GM12878 (cell line): ENCODE measurements at regions not wholly inside any gene's neighbourhood (a gene's known extent, or its start where the extent isn't known, plus 50 kb on each side); places are given as distances from the start of the nearest gene placed in this dataset.

Source experiments
- ATAC-seq: fragments of 200-7000 bp; cut with Tn5 transposase; 3 replicates; pipeline ENCODE4 v1.9.1; 2020; ENCODE audit warnings: mild to moderate bottlenecking, moderate library complexity
- BruUV-seq: library from RNA; stranded (reverse); fragments of 400-500 nt; replicated peaks from 2 replicates; lab custom pipeline; 2021; lab: Mats Ljungman, UMichigan
- CTCF ChIA-PET: fragments of 300-600 bp; sonication (Branson Sonifier 250); formaldehyde crosslinking; extraction: SDS; loops from one replicate; lab custom pipeline; 2021; ENCODE audit warnings: inconsistent platforms; lab: Yijun Ruan, JAX
- POLR2A ChIA-PET: fragments of 350-600 bp; formaldehyde crosslinking; extraction: SDS; loops from one replicate; lab custom pipeline; 2021; ENCODE audit warnings: inconsistent platforms; lab: Charles Lee
- RAD21 ChIA-PET: fragments of 300-600 bp; sonication (Branson Sonifier 250); formaldehyde crosslinking; loops from one replicate; lab custom pipeline; 2023; ENCODE audit warnings: antibody characterized with exemption; ENCODE audit not compliant: unreplicated experiment; lab: Charles Lee
- SMC1A ChIA-PET: fragments of 300-600 bp; sonication (Branson Sonifier 250); formaldehyde crosslinking; loops from one replicate; lab custom pipeline; 2023; ENCODE audit not compliant: unreplicated experiment, uncharacterized antibody; lab: Charles Lee
- DNase-seq: peaks from one replicate; pipeline ENCODE4 v3.0.0-alpha.2; 2011; ENCODE audit warnings: low read depth, low spot score
- FAIRE-seq: peaks from 3 replicates; lab custom pipeline; 2011; peaks lifted over from hg19 to GRCh38; lab: Jason Lieb, UNC
- H2AFZ ChIP-seq: 2 replicates; pipeline ENCODE4 v1.6.0; 2011; ENCODE audit warnings: low read depth, low read length, control low read depth; ENCODE audit not compliant: control insufficient read depth
- H3K27ac ChIP-seq: 2 replicates; pipeline ENCODE4 v1.5.1; 2011; ENCODE audit warnings: control low read depth; ENCODE audit not compliant: control insufficient read depth, insufficient read depth
- H3K27me3 ChIP-seq, 2 experiments: replicated peaks in 1 of 2; 2 replicates each; pipeline versions ENCODE4 v1.6.0 to v1.6.1; 2011; ENCODE audit warnings: low read length in 1 of 2; ENCODE audit not compliant: control insufficient read depth in 2 of 2, insufficient read depth in 2 of 2
- H3K36me3 ChIP-seq, 2 experiments: 2 replicates each; pipeline ENCODE4 v1.5.1; 2011; ENCODE audit warnings: low read length in 1 of 2; ENCODE audit not compliant: control insufficient read depth in 2 of 2, insufficient read depth in 2 of 2
- H3K4me1 ChIP-seq: 2 replicates; pipeline ENCODE4 v1.6.1; 2011; ENCODE audit warnings: mild to moderate bottlenecking, low read length, moderate library complexity, mixed read lengths; ENCODE audit not compliant: control insufficient read depth, insufficient read depth
- H3K4me2 ChIP-seq: 2 replicates; pipeline ENCODE4 v1.6.0; 2011; ENCODE audit warnings: control low read depth; ENCODE audit not compliant: control insufficient read depth, insufficient read depth
- H3K4me3 ChIP-seq: fragments of 200-600 bp; sonication (generic); 2 replicates; pipeline ENCODE4 v1.5.1; 2016
- H3K79me2 ChIP-seq: 2 replicates; pipeline ENCODE4 v1.6.0; 2011; ENCODE audit warnings: low read length; ENCODE audit not compliant: control insufficient read depth, insufficient read depth
- H3K9ac ChIP-seq: 2 replicates; pipeline ENCODE4 v1.8.0; 2011; ENCODE audit warnings: low read length, control low read depth, mixed read lengths; ENCODE audit not compliant: control insufficient read depth, insufficient read depth
- H3K9me3 ChIP-seq: replicated peaks from 3 replicates; pipeline ENCODE4 v1.5.1; 2011; ENCODE audit warnings: mild to moderate bottlenecking, low read length; ENCODE audit not compliant: control insufficient read depth, insufficient read depth
- H4K20me1 ChIP-seq: 2 replicates; pipeline ENCODE4 v1.6.0; 2011; ENCODE audit not compliant: control insufficient read depth, insufficient read depth
- DPF2 ChIP-seq: fragments of 450-650 bp; IDR thresholded peaks from 2 replicates; pipeline ENCODE4 v1.6.1; 2017; ENCODE audit warnings: mild to moderate bottlenecking
- EGR1 ChIP-seq, 2 experiments: IDR thresholded peaks; 1 replicate in 1 of 2; 2 replicates in 1 of 2; pipeline ENCODE4 v1.6.1; 2011 to 2012; ENCODE audit warnings: low read depth in 2 of 2, low read length in 2 of 2, borderline replicate concordance in 1 of 2, mild to moderate bottlenecking in 1 of 2, moderate library complexity in 1 of 2
- HDGF ChIP-seq: fragments of 450-650 bp; IDR thresholded peaks from 2 replicates; pipeline ENCODE4 v1.6.1; 2016; ENCODE audit warnings: antibody characterized with exemption
- MYC ChIP-seq: IDR thresholded peaks from 2 replicates; pipeline ENCODE4 v1.6.1; 2011; ENCODE audit warnings: mild to moderate bottlenecking, low read length, moderate library complexity, inconsistent platforms; ENCODE audit not compliant: insufficient read depth, insufficient replicate concordance, insufficient read length, severe bottlenecking
- PAX8 ChIP-seq: fragments of 450-650 bp; IDR thresholded peaks from 2 replicates; pipeline ENCODE4 v1.6.1; 2017; ENCODE audit warnings: mild to moderate bottlenecking, moderate library complexity
- RBBP5 ChIP-seq: fragments of 200-600 bp; sonication (generic); conservative IDR thresholded peaks from 2 replicates; pipeline ENCODE4 v1.6.1; 2016
- SIN3A ChIP-seq: IDR thresholded peaks from 2 replicates; pipeline ENCODE4 v1.6.1; 2012; ENCODE audit warnings: low read depth, low read length, improper control_type of control experiment
- SMC3 ChIP-seq: IDR thresholded peaks from 2 replicates; pipeline ENCODE4 v1.6.1; 2011; ENCODE audit warnings: low read length, improper control_type of control experiment, borderline replicate concordance
- YY1 ChIP-seq: IDR thresholded peaks from 2 replicates; pipeline ENCODE4 v1.6.1; 2011; ENCODE audit warnings: low read depth, mild to moderate bottlenecking, low read length
- WGBS: methylation state at CpG from one replicate; pipeline ENCODE4 v1.1.6; 2016; ENCODE audit warnings: low lambda C conversion rate; ENCODE audit not compliant: insufficient replicate concordance, insufficient coverage; ENCODE audit errors: missing lambda C conversion rate; 5-methylcytosine and 5-hydroxymethylcytosine counted together
- in situ Hi-C: fragments of 300-500 bp; cut with MboI; formaldehyde crosslinking; loops from 9 replicates; pipeline ENCODE4 v1.14.3; 2018; ENCODE audit warnings: mixed read lengths
- intact Hi-C: fragments of 100-400 bp; cut with micrococcal nuclease; formaldehyde crosslinking; loops from one replicate; pipeline ENCODE4 v1.14.2; 2022; ENCODE audit not compliant: unreplicated experiment
- TF ChIP-seq, protein P1 (sequence below): fragments of 450-650 bp; IDR thresholded peaks from 2 replicates; pipeline ENCODE4 v1.6.1; 2017; ENCODE audit warnings: low read depth, mild to moderate bottlenecking, moderate library complexity

DNA sequence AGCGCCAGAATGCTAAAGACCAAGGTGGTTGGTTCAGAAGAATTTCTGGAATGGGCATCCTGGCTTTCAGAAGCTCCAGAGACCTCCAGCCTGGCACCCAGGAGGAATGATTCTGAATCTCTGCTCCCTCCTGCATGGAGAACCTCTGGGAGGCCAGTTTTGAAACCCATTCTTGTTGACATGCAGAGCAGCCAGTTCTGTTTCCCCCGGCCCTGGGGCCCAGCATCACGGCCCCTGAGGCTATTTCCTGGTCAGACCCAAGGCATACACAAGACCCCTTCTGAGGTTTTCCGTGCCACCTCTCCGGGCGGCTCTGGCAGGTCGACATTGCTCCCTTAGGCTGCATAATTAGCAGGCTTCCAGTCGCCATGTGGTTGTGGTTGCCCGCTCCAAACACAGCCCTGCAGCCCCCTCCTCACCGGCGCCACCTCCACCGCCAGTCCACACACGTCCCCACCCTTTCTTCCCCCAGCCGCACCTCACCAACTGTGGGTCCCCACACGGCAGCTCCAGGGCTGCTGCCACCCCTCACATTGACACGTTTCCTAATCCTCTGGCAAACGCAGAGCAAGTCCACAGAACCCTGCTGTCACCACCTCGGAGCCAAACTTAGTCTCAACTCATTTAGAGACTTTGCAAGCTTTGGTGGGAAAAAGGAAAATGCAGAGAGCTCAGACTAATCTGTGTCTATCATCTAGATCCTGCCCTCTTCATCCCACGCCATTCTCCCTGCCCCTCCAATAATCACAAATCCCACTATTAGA, 367.1 kb downstream of the SOX9 start:
- Histone ChIP-seq H3K9me3 (no peaks in the 10 kb centered on the region; the same call in 2 of the 3 replicates), H3K4me1 (no peaks in the 10 kb centered on the region), H3K4me3 (no peak overlapping the region), H4K20me1 (no peaks in the 10 kb centered on the region), H2AFZ (no peak overlapping the region), H3K27ac (no peak overlapping the region), H3K36me3 (no peaks in the 10 kb centered on the region), H3K27me3 (no peaks in the 10 kb centered on the region), H3K79me2 (no peaks in the 10 kb centered on the region), H3K9ac (no peak overlapping the region), H3K4me2 (no peak overlapping the region)
- DNase-seq (no peak), ATAC-seq (no peak), FAIRE-seq (no peak)
- no peak for TF ChIP-seq PAX8
- no peak for TF ChIP-seq SIN3A
- ChIA-PET POLR2A (interaction anchor here (0.6 to 2.8 kb wide), 4 partner anchors 8 to 99 kb away, joined by 4 to 10 read pairs (median 4); no protein-coding TSS in a partner anchor), SMC1A (interaction anchor here (1.7 to 5.7 kb wide), 3 partner anchors 10 to 22 kb away, joined by 5 to 30 read pairs (median 19); no protein-coding TSS in a partner anchor), CTCF (interaction anchor here (0.9 to 2.4 kb wide), 4 partner anchors 10 to 20 kb away, joined by 4 to 6 read pairs (median 4); no protein-coding TSS in a partner anchor), RAD21 (interaction anchor here (2.7 to 6.0 kb wide), 2 partner anchors 23 to 51 kb away, joined by 8 to 33 read pairs; no protein-coding TSS in a partner anchor)
- BruUV-seq, result no TSS peak
- WGBS, result 54% methylated on average over 19 of the region's 19 CpGs
- in situ Hi-C loops, result no loop called here
- intact Hi-C loops, result no loop called here

DNA sequence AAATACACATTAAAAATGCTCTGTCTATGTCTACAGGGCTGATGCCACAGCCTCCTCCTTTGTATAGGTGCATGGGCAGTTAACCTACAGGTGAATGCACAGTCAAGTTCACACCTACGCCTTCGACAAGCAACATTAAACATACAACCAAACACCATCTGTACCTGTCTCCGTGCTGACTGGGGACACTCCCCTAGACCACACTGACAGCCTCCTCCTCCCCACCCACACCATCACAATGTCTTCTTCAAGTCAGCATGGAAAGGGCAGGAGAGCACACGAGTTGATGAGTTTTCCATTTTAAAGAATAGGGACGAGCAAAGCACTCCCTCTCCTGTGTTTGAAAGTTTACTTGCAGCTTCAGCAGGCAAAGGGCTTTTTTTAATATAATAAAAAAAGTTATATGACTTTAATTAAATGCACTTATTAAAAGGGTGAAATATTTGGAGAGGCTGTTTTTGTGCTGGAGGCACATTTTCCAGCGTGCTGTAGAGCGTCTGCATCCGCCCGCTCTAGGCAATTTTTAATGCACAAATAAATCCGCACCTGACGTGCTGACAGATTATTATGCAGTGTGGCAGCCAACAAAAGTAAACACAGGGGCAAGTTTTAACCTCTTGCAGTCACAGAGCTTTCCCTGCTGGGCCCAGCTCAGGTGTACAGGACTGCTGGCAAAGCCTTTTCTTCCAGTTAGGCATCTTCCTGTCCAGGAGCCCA, 367.9 kb downstream of the SOX9 start:
- no peak overlapping the region for H3K4me3 ChIP-seq
- ChIA-PET POLR2A (interaction anchor here (0.5 to 2.8 kb wide), 4 partner anchors 9 to 98 kb away, joined by 3 to 10 read pairs (median 4); no protein-coding TSS in a partner anchor), RAD21 (interaction anchor here (1.6 to 6.0 kb wide), 2 partner anchors 22 to 25 kb away, joined by 3 to 33 read pairs; no protein-coding TSS in a partner anchor), CTCF (interaction anchor here (1.1 to 1.8 kb wide), 6 partner anchors 9 to 69 kb away, joined by 3 to 13 read pairs (median 4); no protein-coding TSS in a partner anchor), SMC1A (interaction anchor here (1.6 to 5.7 kb wide), 3 partner anchors 9 to 21 kb away, joined by 6 to 30 read pairs (median 19); no protein-coding TSS in a partner anchor)
- H3K9me3 ChIP-seq, result no peaks in the 10 kb centered on the region; the same call in 2 of the 3 replicates
- no peak overlapping the region for H3K9ac ChIP-seq
- ATAC-seq, result no peak
- no peaks in the 10 kb centered on the region for H4K20me1 ChIP-seq
- H3K27ac ChIP-seq, result no peak overlapping the region
- 68% methylated on average over 11 of the region's 11 CpGs for WGBS
- in situ Hi-C loops (no loop called here), intact Hi-C loops (no loop called here)
- no TSS peak for BruUV-seq
- FAIRE-seq, result no peak
- no peaks in the 10 kb centered on the region for H3K27me3 ChIP-seq
- H3K79me2 ChIP-seq, result no peaks in the 10 kb centered on the region
- no peak overlapping the region for H2AFZ ChIP-seq
- no peaks in the 10 kb centered on the region for H3K4me1 ChIP-seq
- H3K4me2 ChIP-seq, result no peak overlapping the region
- no peak for DNase-seq
- no peaks in the 10 kb centered on the region for H3K36me3 ChIP-seq
- TF ChIP-seq DPF2, result no peak
- TF ChIP-seq, protein P1, sequence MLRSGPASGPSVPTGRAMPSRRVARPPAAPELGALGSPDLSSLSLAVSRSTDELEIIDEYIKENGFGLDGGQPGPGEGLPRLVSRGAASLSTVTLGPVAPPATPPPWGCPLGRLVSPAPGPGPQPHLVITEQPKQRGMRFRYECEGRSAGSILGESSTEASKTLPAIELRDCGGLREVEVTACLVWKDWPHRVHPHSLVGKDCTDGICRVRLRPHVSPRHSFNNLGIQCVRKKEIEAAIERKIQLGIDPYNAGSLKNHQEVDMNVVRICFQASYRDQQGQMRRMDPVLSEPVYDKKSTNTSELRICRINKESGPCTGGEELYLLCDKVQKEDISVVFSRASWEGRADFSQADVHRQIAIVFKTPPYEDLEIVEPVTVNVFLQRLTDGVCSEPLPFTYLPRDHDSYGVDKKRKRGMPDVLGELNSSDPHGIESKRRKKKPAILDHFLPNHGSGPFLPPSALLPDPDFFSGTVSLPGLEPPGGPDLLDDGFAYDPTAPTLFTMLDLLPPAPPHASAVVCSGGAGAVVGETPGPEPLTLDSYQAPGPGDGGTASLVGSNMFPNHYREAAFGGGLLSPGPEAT, result no peak
- TF ChIP-seq RBBP5, result no peak
- no peak for TF ChIP-seq YY1
- no peak for TF ChIP-seq MYC
- TF ChIP-seq HDGF, result no peak
- TF ChIP-seq EGR1 (IDR thresholded peaks at IDR 0.05; ENCODE audit: borderline replicate concordance in 1 of 2, low read depth in 2 of 2, low read length in 2 of 2), result no peak
- TF ChIP-seq SMC3, result no peak
